DOHH2 (cell line): ENCODE measurements at regions not wholly inside any gene's neighbourhood (a gene's known extent, or its start where the extent isn't known, plus 50 kb on each side); places are given as distances from the start of the nearest gene placed in this dataset.
"Not testable (repeated sequence)": the region's sequence is repeated elsewhere in the genome, so short reads cannot be mapped to it uniquely, and the experiment has no call there.

Source experiments
- H3F3A ChIP-seq: fragments of 200-600 bp; sonication (generic), shearing (Covaris generic); 2 replicates; pipeline ENCODE4 v1.6.0; 2016; ENCODE audit warnings: antibody characterized with exemption, mild to moderate bottlenecking; ENCODE audit not compliant: control insufficient read depth, insufficient read depth
- H3K27ac ChIP-seq: fragments of 200-600 bp; sonication (generic); 2 replicates; pipeline ENCODE4 v1.5.1; 2014; ENCODE audit warnings: low read depth, mild to moderate bottlenecking, low read length, moderate library complexity
- H3K27me3 ChIP-seq: fragments of 200-600 bp; sonication (generic); 2 replicates; pipeline ENCODE4 v1.6.1; 2014; ENCODE audit warnings: mild to moderate bottlenecking, low read length, mixed read lengths; ENCODE audit not compliant: control insufficient read depth
- H3K36me3 ChIP-seq: fragments of 200-600 bp; sonication (generic); 2 replicates; pipeline ENCODE4 v1.6.1; 2014; ENCODE audit warnings: mild to moderate bottlenecking, low read length, moderate library complexity, mixed read lengths; ENCODE audit not compliant: control insufficient read depth
- H3K4me1 ChIP-seq: fragments of 200-600 bp; sonication (generic); 2 replicates; pipeline ENCODE4 v1.6.1; 2014; ENCODE audit warnings: mild to moderate bottlenecking, low read length, mixed read lengths; ENCODE audit not compliant: control insufficient read depth
- H3K4me2 ChIP-seq: fragments of 200-600 bp; sonication (generic); 2 replicates; pipeline ENCODE4 v1.6.0; 2014; ENCODE audit warnings: mild to moderate bottlenecking, low read length, moderate library complexity
- H3K4me3 ChIP-seq: fragments of 200-600 bp; sonication (generic); 2 replicates; pipeline ENCODE4 v1.5.1; 2014; ENCODE audit warnings: mild to moderate bottlenecking, low read length, mixed read lengths
- H3K79me2 ChIP-seq: fragments of 200-600 bp; sonication (generic); 2 replicates; pipeline ENCODE4 v1.6.1; 2014; ENCODE audit warnings: mild to moderate bottlenecking, low read length, mixed read lengths; ENCODE audit not compliant: control insufficient read depth
- H3K9me2 ChIP-seq: fragments of 200-600 bp; sonication (generic); replicated peaks from 2 replicates; pipeline ENCODE4 v1.6.1; 2014; ENCODE audit warnings: mild to moderate bottlenecking, low read length, mixed read lengths; ENCODE audit not compliant: control insufficient read depth
- H3K9me3 ChIP-seq: fragments of 200-600 bp; sonication (generic); 2 replicates; pipeline ENCODE4 v1.6.1; 2014; ENCODE audit warnings: antibody characterized with exemption, low read length, mixed read lengths; ENCODE audit not compliant: control insufficient read depth, insufficient read depth
- H4K20me1 ChIP-seq: fragments of 200-600 bp; sonication (generic); 2 replicates; pipeline ENCODE4 v1.6.0; 2014; ENCODE audit warnings: low read depth, mild to moderate bottlenecking, antibody characterized with exemption, low read length, moderate library complexity; ENCODE audit not compliant: control insufficient read depth, insufficient read depth
- EZH2phosphoT487 ChIP-seq: fragments of 200-600 bp; sonication (generic); IDR thresholded peaks from 2 replicates; pipeline ENCODE4 v1.6.1; 2017; ENCODE audit warnings: borderline replicate concordance, mild to moderate bottlenecking, antibody characterized with exemption, low read length, moderate library complexity, mixed read lengths
- TF ChIP-seq, protein P1 (sequence below): fragments of 200-600 bp; sonication (generic); IDR thresholded peaks from one replicate; pipeline ENCODE4 v1.5.1; 2014; ENCODE audit warnings: antibody characterized with exemption, mild to moderate bottlenecking, low read depth, low read length; ENCODE audit not compliant: poor library complexity, severe bottlenecking

DNA sequence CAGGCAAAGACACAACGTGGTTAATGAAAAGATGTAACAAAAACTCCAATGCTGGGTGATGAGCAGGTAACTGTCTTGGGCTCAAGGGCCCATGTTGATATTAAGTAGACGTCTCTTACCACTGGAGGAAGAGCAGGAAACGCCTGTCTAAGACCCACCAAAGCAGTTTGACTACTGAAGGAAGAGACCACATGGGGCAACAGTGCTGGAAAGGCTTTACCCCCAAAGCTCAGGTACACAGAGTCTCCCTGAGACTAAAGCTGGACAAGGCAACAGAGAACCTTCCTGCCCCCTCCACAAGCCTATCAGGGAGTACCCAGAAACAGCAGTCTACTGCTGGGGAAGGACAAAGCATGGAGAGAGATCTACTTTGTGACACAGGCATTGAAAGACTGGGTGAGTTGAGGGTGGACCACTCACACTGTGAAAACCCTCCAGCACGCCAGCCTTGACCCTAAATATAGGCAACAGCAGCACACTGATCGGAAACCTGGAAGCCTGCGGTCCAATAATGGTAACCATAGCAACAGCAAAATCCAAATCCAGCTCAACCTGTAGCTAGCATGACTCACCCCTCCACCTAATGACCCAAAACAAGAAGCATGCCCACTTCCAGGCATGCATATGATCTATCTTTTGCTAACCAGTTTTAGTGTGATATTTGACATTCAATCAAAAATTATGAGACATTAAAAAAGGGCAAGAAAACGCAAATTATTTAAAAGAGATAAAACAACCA, 270.5 kb upstream of the SDK2 start:
- Histone ChIP-seq H3K4me2 (no peak overlapping the region), H3K4me3 (no peak overlapping the region)

DNA sequence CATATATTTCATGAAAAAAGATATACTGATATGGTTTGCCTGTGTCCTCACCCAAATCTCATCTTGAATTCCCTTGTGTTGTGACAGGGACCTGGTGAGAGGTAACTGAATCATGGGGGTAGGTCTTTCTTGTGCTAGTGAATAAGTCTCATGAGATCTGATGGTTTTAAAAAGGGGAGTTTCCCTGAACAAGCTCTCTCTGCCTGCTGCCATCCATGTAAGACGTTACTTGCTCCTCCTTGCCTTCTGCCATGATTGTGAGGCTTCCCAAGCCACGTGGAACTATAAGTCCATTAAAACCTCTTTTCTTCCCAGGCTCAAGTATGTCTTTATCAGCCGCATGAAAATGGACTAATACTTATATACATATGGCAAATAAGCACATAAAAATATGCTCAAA, 274.8 kb upstream of the SDK2 start:
- not testable (repeated sequence) for H3K4me1 ChIP-seq, H3K27me3 ChIP-seq, H3K79me2 ChIP-seq, H3K9me3 ChIP-seq, H3K9me2 ChIP-seq, H3K4me2 ChIP-seq, H3K36me3 ChIP-seq, H3K27ac ChIP-seq, H3K4me3 ChIP-seq, H3F3A ChIP-seq, H4K20me1 ChIP-seq

More for the DNA sequence above, 270.5 kb upstream of the SDK2 start:
- TF ChIP-seq EZH2phosphoT487, result no peak
- TF ChIP-seq, protein P1, sequence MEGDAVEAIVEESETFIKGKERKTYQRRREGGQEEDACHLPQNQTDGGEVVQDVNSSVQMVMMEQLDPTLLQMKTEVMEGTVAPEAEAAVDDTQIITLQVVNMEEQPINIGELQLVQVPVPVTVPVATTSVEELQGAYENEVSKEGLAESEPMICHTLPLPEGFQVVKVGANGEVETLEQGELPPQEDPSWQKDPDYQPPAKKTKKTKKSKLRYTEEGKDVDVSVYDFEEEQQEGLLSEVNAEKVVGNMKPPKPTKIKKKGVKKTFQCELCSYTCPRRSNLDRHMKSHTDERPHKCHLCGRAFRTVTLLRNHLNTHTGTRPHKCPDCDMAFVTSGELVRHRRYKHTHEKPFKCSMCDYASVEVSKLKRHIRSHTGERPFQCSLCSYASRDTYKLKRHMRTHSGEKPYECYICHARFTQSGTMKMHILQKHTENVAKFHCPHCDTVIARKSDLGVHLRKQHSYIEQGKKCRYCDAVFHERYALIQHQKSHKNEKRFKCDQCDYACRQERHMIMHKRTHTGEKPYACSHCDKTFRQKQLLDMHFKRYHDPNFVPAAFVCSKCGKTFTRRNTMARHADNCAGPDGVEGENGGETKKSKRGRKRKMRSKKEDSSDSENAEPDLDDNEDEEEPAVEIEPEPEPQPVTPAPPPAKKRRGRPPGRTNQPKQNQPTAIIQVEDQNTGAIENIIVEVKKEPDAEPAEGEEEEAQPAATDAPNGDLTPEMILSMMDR, result no peak
- Histone ChIP-seq H4K20me1 (no peaks in the 10 kb centered on the region), H3K27me3 (no peaks in the 10 kb centered on the region), H3F3A (no peaks in the 10 kb centered on the region), H3K79me2 (no peaks in the 10 kb centered on the region), H3K9me2 (no peaks in the 10 kb centered on the region), H3K9me3 (0 out of 2 replicates have a peak, but pooled peaks cover 6% of the 10 kb centered on the region), H3K4me1 (no peaks in the 10 kb centered on the region), H3K27ac (no peak overlapping the region), H3K36me3 (no peaks in the 10 kb centered on the region)

DNA sequence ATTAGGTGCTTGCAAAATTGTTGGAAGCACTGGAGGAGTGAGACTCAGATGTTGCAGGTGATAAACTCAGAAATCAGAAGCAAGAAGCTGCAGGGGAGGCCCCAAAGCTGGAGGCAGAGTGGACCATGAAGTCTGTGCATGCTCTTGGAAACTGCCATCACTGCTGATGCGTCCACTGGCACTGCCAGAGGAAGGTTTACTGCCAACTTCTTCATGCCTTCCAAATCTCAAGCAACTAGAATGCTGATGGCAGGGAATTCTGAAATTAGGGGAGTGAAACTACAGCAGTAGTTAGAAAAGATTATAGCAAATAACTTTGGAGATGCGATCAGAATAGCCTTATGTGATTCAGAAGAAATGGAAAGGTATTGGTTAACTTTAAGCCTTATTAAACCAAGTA, 277.1 kb upstream of the SDK2 start:
- no peaks in the 10 kb centered on the region for H4K20me1 ChIP-seq
- no peaks in the 10 kb centered on the region for H3K79me2 ChIP-seq
- no peak overlapping the region for H3K4me2 ChIP-seq
- no peak for TF ChIP-seq EZH2phosphoT487
- TF ChIP-seq, protein P1, result no peak
- H3K36me3 ChIP-seq, result no peaks in the 10 kb centered on the region
- no peak overlapping the region for H3K4me3 ChIP-seq
- H3K27me3 ChIP-seq, result peaks cover 14% of the 10 kb centered on the region; the same call in 1 of the 2 replicates
- H3F3A ChIP-seq, result no peaks in the 10 kb centered on the region
- no peaks in the 10 kb centered on the region; the same call in 1 of the 2 replicates for H3K4me1 ChIP-seq
- no peaks in the 10 kb centered on the region for H3K9me2 ChIP-seq
- H3K9me3 ChIP-seq, result 0 out of 2 replicates have a peak, but pooled peaks cover 6% of the 10 kb centered on the region
- H3K27ac ChIP-seq, result no peak overlapping the region

DNA sequence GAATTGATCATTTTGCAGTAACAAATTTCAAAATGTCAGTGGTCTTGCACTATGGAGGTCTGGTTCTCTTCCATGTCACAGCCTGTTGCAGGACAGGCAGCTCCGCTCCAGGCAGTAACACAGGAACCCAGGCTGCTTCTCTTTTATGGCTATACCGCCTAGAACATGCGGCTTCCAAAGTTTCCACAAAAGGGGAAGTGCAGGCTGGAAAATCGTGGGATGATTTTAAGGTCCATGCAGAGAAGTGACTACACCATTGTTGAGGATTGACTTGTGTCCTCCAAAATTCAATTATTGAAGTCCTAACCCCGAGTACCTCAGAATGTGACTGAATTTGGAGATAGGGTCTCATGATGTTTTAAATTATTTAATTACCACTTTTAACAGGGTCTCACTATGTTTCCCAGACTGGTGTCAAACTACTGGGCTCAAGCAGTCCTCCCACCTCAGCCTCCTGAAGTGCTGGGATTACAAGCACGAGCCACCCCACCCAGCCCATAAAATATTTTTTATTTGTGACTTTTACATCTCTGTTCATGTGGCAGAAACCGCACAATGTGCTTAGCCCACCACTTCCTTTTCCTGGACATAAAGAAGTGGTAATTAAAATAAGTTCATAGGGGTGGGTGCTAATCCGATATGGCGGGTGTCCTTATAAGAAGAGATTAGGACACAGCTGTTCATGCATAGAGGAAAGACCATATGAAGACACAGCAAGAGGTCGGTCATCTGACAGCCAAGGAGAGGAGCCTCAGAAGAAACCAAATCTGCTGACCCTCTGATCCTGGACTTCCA, 279.2 kb upstream of the RPL38 start:
- H4K20me1 ChIP-seq, result no peaks in the 10 kb centered on the region
- no peaks in the 10 kb centered on the region for H3K79me2 ChIP-seq
- peaks cover 17% of the 10 kb centered on the region; the same call in 1 of the 2 replicates for H3K27me3 ChIP-seq
- H3K27ac ChIP-seq, result no peak overlapping the region
- H3K36me3 ChIP-seq, result no peaks in the 10 kb centered on the region
- H3K4me1 ChIP-seq, result no peaks in the 10 kb centered on the region; the same call in 1 of the 2 replicates
- H3K9me3 ChIP-seq, result 0 out of 2 replicates have a peak, but pooled peaks cover 2% of the 10 kb centered on the region
- H3K9me2 ChIP-seq, result no peaks in the 10 kb centered on the region
- H3K4me3 ChIP-seq, result no peak overlapping the region
- TF ChIP-seq, protein P1, result no peak
- no peak for TF ChIP-seq EZH2phosphoT487
- H3F3A ChIP-seq, result no peaks in the 10 kb centered on the region
- no peak overlapping the region for H3K4me2 ChIP-seq
